ENCODE measurements at regions not wholly inside any gene's neighbourhood (a gene's known extent, or its start where the extent isn't known, plus 50 kb on each side); places are given as distances from the start of the nearest gene placed in this dataset.
"Not testable (repeated sequence)": the region's sequence is repeated elsewhere in the genome, so short reads cannot be mapped to it uniquely, and the experiment has no call there.

DNA sequence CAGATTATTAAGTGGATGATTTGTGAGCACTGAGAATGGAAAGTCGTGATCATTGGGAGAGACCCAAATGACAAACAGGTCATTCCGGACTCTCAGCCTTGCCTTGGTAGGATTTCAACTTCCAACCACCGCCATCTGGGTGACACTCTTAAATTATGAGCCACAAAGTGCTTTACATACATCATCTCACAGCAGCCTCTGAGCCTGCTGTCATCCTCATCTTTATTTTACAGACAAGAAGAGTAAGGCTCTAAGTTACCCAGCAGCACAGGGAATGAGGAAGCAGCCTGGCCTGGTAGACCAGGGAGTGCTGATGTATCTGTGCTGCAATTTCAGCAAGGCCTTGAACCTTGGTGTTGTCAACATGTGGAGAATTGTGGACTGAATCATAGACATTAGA is 105.8 kb upstream of the TRIM2 start:
- FAIRE-seq, result no peak
- DNase-seq (ENCODE audit: low spot score in 2 of 2), result no peak

DNA sequence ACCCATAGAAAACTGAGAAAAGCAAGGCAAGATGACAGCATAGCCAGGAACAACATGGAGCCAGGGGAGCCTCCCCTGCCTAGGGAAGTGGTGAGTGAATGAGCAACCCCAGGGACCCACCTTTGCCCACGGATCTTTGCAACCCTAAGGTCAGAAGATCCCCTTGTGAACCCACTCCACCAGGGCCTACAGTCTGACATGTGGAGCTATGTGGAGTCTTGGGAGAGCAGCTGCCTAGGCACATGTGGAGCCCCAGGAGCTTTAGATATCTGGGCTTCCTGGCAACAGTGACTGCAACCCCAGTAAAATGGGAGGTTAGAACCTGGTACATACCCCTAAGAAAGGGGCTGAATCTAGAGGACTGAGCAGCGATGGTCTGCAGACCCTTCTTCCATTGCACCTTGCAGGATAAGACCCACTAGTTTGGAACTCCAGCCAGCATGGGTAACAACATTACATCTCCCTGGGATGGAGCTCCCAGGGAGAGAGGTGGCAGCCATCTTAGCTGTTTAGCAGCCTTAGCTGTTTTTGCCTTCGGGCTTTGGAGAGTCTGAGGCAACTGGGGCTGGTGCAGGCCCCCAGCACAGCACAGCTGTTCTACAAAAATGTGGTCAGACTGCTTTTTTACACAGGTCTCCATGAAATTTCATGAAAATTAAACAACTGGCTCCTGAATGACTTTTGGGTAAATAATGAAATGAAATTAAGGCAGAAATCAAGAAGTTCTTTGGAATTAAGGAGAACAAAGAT is 104.7 kb upstream of the TRIM2 start:
- DNase-seq (ENCODE audit: low spot score in 2 of 2) (no peak), FAIRE-seq (no peak)

DNA sequence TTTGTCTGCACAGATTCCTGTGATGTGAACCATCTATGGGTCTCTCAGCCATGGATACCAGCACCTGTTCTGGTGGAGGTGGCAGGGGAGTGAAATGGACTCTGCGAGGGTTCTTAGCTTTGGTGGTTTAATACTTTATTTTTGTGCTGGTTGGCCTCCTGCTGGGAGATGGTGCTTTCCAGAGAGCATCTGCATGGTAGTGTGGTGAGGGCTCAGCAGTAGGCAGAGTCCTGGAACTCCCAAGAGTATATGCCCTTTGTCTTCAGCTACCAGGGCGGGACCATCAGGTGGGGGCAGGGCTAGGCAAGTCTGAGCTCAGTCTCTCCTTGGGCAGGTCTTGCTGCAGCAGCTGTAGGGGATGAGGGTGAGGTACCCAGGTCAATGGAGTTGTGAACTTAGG is 97.5 kb upstream of the TRIM2 start:
- not testable (repeated sequence) for FAIRE-seq; DNase-seq (ENCODE audit: low spot score in 2 of 2)

DNA sequence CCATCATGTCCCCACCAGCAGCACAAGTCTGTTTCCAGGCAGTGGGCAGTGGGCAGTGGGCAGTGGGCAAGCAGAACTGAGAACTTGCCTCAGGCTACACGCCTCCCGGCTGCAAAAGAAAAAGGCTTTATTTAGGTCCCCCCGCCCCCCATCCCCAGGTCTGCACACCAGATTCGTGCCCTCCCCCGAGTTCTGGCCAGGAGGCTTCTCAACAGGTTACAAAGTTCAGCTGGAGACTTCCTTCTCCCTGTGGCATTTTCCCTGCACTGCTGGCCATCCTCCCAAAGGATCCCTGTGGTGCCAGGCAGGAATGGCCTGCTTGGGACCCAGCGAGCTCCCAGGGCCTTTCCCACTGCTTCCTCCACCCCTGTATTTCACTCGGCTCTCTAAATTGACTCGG is 97.0 kb upstream of the TRIM2 start:
- no peak for FAIRE-seq
- no peak for DNase-seq (ENCODE audit: low spot score in 2 of 2)

DNA sequence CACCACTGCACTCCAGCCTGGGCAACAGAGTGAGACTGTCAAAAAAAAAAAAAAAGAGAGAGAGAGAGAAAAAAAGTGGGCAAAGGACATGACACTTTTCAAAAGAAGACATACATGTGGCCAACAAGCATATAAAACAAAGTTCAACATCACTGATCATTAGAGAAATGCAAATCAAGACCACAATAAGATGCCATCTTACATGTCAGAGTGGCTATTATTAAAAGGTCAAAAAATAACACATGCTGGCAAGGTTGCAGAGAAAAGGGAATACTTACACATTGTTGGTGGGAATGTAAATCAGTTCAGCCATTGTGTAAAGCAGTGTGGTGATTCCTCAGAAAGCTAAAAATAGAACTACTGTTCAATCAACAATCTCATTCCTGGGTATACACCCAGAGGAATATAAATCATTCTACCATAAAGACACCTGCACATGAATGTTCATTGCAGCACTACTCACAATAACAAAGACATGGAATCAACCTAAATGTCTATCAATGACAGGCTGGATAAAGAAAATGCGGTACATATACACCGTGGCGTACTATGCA is 94.9 kb upstream of the TRIM2 start:
- FAIRE-seq, result no peak
- no peak for DNase-seq (ENCODE audit: low spot score in 2 of 2)

DNA sequence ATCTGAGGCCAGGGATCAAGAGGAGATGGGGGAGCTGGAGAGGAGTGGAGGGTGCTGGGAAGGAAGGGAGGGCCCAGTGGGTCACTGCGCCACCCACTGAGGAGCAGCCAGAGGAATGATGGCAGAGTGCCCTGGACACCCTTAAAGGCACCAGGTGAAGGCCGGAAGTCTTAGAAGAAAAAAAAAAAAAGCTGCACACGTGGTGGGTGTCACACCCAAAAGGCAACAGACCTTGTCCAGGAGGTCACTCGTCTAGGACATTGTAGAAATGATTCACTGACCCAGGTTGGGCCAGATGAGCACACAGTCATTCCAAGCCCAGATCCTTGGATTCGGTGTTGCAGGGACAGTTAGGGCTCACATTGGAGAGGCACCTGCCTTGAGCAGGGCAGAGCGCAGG is 93.5 kb upstream of the TRIM2 start:
- DNase-seq (ENCODE audit: low spot score in 2 of 2) (no peak), FAIRE-seq (no peak)

DNA sequence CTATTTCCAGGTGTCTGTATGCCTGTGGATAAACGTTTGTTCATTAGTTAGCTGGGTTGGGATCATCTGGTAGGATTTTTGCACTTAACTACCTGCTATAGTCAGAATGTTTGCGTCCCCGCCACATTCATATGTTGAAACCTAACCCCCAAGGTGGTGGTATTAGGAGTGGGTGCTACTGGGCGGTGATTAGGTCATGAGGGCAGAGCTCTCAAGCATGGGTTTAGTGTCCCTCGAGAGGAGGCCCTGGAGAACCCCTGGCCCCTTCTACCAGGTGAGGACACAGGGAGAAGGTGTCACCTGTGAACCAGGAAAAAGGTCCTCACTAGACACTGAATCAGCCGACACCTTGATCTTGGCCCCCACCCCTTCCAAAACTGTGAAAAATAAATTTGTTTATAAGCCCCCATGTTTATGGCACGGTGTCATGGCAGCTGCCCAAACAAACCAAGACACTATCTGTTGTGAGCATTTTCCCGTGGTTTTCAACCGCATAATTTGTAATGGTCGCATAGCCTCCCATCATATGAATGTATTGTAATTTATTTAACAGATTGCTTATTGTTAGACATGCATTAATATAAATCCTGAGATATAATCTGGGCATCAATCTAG is 92.7 kb upstream of the TRIM2 start:
- no peak for DNase-seq (ENCODE audit: low spot score in 2 of 2)
- FAIRE-seq, result no peak

DNA sequence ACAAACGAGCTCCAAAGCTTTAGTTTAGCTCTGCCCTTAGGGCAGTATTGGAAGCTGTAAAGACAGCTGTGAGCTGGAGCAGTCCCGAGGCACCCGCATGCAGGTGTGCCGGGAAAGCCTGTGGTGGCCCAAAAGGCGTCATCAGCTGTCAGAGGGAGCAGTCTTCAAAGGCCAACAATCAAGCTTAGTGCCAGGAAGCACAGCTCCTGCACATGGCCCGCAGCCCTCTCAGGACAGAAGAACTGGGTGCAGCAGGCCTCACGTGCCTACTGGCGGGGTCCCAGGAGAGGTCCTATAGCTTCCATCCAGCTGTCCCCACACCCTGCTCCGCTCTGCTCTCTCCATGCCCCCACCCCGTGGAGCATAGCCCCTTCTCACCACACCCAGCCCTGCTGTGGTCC is 92.2 kb upstream of the TRIM2 start:
- FAIRE-seq (no peak), DNase-seq (ENCODE audit: low spot score in 2 of 2) (no peak)

DNA sequence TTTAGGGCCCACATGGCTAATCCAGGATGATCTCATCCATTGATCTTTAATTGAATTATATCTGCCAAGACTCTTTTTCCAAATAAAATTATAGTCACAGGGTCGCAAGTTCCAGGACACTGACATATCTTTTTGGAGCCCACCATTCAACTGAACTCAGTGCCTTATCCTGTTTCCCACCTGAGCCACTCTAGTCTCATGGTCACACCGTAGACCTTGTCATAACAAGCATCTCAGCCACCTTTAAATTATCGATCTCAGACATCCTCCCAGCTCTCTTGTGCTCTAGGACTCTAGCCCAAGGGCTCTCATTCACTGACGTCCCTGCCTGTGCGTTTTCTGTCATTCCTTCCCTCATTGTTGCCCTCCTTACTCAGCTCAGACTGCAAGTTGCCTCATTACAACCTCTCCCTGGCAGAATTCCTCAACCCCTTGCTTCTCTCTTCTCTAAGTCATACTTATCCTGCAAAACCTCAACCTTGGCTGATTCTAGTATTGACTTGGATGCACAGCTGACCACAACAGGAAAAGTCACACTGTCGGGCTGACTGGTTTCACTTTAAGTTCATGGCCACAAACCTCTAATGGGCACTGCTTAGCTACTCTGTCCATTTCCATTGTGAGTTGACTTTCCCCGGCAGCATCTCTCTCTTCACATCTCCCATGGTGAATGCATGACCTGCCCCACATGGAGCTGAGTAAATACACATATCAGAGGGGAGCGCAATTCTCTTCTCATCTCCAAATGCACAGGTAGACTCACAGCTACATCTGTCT is 91.0 kb upstream of the TRIM2 start:
- FAIRE-seq, result no peak

DNA sequence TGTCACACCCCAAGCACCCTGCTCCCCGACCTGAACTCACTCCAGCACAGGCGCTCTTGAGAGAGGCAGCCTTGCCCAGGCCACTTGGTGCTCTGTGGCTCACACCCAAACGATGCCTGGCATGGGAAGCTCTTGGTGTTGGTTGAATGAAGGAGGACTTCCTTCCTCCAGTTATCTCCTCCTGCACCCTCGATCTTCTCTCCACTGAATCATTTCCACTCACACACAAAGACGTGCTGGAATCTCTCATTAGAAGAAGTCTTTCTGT is 90.5 kb upstream of the TRIM2 start:
- FAIRE-seq, result no peak
- no peak for DNase-seq (ENCODE audit: low spot score in 2 of 2)

More for the DNA sequence above, 91.0 kb upstream of the TRIM2 start:
- no peak for DNase-seq (ENCODE audit: low spot score in 2 of 2)

DNA sequence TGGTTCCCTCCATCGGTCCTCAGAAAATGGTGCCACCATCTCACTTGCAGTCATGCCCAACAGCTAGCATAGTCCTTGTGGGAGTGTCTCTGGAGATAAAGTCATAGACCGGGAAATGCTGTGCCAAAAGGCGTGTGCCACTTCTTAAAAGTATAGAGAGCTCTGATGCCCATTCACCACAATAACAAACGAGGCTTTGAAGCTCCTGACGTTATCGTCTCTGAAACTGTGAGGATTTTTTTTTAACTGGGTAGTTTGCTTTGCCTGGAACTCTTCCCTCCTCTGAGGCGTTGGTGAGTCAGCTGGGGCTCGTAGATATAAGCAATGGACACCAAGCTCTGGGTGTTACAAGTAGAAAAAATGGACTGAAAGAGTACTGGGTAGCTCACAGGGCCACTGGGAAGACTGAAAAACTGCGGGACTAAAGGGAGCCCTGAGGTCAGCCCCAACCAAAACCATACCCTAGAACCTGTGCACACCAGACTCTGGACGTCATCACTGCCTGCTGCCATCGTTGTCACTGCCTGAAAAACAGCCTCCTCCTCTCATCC is 89.4 kb upstream of the TRIM2 start:
- FAIRE-seq (no peak), DNase-seq (ENCODE audit: low spot score in 2 of 2) (no peak)

DNA sequence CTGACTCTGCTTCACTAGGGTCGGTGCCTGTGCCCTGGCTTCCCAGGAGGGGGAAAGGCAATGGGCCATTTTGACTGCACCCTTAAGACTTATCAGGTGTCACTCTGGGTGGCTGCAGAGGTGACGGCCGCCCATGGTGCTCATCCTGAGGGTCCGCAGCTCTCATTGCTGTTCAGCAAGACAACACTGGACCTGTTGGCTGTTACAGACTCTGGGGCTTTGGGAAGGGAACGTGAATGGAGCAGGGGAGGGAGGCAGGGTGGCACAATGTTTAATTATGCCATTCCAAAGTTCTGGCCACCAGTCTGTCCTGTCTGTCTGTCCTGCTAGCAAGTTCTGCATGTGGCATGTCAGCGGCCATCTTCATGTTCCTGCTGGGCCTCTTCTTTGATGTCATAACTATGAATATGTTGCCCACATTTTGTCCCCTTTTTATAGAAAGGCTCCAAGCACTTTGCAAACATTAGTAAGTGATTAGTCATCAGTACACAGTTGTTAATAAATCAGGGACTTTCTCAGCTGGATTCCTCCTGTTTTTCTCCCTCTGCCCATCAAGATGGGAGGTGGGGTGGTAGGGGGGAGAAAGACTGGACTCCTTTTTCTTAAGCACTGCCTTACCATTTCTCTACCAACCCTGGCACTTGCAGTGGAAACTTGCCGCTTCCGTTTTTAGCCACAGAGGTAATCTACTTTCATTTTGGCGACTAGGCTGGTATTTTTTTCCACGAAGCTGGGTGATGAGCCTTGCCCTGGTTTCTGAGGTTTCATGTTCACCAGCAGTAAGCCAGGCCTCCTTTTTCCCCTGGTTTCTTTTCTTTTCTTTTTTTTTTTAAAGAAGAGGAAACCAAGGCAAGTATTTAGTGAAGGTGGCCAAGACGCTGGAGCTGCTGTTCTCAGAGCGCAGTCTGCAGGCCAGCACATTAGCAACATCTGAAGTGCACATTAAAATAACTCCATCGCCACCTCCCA is 88.6 kb upstream of the TRIM2 start:
- DNase-seq (ENCODE audit: low spot score in 2 of 2) (no peak), FAIRE-seq (no peak)

DNA sequence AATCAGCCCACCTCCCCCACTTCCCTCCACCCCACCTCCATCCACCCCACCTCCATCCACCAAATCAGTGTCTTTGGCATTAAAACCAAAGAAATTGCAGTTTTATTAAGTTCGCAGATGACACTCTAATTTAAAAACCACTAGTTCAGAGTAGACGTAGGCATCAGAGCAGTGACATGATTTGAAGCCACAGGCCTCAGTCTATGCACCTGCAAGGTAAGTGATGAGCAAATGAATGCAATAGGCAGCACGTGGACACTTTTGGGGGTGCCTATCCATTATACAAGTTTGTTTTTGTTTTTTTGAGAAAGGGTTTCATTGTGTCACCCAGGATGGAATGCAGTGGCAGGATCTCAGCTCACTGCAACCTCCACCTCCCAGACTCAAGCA is 88.0 kb upstream of the TRIM2 start:
- FAIRE-seq (no peak), DNase-seq (ENCODE audit: low spot score in 2 of 2) (no peak)

DNA sequence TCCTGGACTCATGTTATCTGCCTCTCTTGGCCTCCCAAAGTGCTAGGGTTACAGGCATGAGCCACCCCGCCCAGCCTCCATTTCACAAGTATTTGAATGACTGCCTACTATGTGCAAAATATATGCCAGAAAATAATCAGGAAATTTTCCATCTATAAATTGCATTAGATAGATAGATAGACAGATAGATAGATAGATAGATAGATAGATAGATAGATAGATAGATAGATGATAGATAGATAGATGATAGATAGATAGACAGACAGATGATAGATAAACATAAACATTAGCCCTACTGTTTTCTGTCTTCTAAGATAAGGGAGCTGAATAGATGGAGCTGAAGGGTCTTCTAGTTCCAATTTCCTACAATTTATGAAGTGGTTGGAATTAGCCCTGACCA is 87.4 kb upstream of the TRIM2 start:
- DNase-seq (ENCODE audit: low spot score in 2 of 2) (no peak), FAIRE-seq (no peak)

DNA sequence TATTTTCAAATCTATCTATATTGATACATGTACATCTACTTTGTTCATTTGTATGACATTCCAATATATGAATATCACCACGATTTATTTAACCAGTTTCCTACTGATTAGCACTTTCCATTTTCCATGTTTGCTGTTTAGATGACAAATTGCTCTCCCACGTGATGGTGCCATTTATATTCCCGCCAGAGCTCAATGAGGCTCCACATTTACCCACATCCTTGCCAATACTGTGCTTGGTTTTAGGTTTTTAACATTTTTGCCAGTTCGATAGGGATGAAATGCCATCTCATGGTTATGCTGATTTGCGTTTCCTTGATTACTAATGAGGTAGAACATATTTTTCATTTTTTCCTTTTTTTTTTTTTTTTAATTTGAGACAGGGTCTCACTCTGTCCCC is 86.7 kb upstream of the TRIM2 start:
- DNase-seq (ENCODE audit: low spot score in 2 of 2), result no peak

DNA sequence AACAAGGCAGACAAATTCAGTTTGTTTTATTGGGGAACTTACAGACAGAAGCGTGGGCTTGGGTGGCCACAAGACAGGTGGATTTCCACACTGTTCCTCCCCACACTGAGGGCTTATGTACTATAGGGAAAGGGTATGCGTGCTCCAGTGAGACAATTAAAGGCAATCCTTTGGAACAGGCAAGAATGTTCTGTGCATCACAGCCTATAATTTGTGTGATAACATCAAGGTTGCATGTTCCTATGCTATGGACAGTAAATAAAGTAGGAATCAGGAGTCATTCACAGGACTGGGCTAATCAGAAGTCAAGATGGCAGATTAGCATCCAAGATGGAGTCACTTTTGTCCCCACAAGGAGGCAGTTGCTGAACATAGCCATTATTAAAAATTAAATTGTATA is 84.6 kb upstream of the TRIM2 start:
- FAIRE-seq (no peak), DNase-seq (ENCODE audit: low spot score in 2 of 2) (no peak)

More for the DNA sequence above, 86.7 kb upstream of the TRIM2 start:
- no peak for FAIRE-seq

DNA sequence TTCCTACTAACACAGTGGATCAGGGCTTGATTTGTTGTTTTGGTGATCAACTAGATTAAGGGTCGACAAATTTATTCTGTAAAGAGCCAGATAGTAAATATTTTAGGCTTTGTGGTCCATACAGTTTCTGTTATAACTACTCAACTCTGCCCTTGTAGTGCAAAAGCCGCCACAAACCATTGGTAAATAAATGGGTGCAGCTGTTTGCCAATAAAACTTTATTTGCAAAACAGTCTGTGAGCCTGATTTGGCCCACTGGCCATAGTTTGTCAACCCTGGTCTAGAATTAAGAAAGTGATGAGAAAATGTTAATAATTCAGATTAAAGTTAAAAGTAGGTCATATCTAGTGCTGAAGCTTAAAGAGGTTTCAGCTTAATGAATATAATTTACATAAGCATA is 84.0 kb upstream of the TRIM2 start:
- DNase-seq (ENCODE audit: low spot score in 2 of 2) (no peak), FAIRE-seq (no peak)

DNA sequence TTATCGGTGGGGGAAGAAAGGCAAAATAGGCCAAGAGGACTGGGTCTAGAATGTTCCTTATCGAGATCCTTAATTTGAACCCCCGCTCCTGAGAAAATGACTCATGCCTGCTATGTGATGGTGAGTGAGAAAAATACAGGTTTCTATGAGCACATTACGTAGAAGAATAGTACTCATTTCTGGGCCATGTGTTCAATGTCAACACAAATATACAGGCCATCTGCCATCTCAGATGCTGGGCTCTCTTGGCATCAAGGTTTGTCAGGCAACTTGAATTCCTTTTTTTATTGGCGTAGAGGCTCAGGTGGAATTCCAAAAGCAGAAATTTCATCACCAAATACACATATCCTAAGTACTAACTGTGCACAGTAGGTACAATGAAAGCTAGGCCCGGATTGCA is 81.4 kb upstream of the TRIM2 start:
- DNase-seq (ENCODE audit: low spot score in 2 of 2) (no peak), FAIRE-seq (no peak)

DNA sequence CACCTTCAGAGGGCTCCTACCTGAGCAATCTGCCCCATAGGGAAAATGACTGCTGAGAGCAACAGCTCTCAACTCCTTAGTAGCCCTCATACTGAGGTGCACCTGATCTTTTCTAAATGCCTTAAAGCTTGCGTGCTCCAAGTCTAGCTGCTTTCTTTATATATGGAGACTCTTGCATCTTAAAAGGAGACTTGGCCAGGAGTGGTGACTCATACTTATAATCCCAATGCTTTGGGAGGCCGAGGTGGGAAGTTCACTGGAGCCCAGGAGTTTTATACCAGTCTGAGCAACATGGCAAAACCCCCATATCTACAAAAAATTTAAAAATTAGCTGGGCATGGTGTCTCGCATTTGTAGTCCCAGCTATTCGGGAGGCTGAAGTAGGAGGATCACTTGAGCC is 78.1 kb upstream of the TRIM2 start:
- no peak for FAIRE-seq
- DNase-seq (ENCODE audit: low spot score in 2 of 2), result no peak

DNA sequence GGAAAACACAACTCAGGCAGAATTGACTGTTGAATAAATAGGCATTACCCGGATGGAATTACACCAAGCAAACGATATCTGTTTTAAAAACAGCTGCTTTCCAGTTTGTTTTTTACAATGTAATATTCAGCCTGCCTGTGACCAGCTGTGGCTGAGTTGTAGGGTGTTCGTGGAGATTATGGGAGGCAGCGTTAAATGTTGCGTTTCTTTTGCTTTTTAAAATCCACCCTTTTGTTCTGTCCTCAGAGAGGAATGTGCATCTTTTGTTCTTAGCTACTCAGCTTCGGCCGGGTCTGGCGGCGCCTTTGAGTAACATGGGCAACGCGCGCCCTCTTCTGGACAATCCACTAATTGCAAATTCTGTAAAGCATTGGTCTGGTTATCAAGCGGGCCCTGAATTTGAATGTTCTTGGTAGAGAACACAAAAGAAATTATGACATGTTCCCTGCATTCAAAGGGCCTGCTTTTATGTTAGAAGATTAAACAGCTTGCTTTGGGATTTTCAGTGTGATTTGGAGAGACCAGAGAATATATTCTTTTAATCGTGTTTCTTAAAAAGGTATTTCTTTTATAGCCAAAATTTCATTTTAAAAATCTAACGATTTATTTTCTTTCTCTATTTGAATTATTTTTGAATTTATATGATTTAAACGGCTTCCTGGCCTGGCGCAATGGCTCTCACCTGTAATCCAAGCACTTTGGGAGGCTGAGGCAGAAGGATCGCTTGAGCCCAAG is 76.3 kb upstream of the TRIM2 start:
- FAIRE-seq, result peak; percentile 95
- peak; percentile 43 to 63 for DNase-seq (ENCODE audit: low spot score in 2 of 2)

All from frontal cortex (tissue), 3 donors.